ENCODE measurements at regions not wholly inside any gene's neighbourhood (a gene's known extent, or its start where the extent isn't known, plus 50 kb on each side); places are given as distances from the start of the nearest gene placed in this dataset.

- TF ChIP-seq SIN3A (IDR thresholded peaks at IDR 0.05; ENCODE audit: borderline replicate concordance, insufficient read depth, low read length) = no peak
- TF ChIP-seq TAF1 (IDR thresholded peaks at IDR 0.05; ENCODE audit: borderline replicate concordance, insufficient read depth, low read length) = no peak
- no peak for TF ChIP-seq POLR2AphosphoS5 (IDR thresholded peaks at IDR 0.05; ENCODE audit: low read depth, low read length)
- TF ChIP-seq, protein P1, sequence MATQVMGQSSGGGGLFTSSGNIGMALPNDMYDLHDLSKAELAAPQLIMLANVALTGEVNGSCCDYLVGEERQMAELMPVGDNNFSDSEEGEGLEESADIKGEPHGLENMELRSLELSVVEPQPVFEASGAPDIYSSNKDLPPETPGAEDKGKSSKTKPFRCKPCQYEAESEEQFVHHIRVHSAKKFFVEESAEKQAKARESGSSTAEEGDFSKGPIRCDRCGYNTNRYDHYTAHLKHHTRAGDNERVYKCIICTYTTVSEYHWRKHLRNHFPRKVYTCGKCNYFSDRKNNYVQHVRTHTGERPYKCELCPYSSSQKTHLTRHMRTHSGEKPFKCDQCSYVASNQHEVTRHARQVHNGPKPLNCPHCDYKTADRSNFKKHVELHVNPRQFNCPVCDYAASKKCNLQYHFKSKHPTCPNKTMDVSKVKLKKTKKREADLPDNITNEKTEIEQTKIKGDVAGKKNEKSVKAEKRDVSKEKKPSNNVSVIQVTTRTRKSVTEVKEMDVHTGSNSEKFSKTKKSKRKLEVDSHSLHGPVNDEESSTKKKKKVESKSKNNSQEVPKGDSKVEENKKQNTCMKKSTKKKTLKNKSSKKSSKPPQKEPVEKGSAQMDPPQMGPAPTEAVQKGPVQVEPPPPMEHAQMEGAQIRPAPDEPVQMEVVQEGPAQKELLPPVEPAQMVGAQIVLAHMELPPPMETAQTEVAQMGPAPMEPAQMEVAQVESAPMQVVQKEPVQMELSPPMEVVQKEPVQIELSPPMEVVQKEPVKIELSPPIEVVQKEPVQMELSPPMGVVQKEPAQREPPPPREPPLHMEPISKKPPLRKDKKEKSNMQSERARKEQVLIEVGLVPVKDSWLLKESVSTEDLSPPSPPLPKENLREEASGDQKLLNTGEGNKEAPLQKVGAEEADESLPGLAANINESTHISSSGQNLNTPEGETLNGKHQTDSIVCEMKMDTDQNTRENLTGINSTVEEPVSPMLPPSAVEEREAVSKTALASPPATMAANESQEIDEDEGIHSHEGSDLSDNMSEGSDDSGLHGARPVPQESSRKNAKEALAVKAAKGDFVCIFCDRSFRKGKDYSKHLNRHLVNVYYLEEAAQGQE (IDR thresholded peaks at IDR 0.05; ENCODE audit: insufficient read depth in 1 of 2, low read depth in 2 of 2, low read length in 2 of 2) = no peak
These were observed 124.7 kb upstream of the VSTM2B start for GRCh38 chr19:29400917-29401711.

Data from PFSK-1 (cell line).